H1 (cell line): ENCODE measurements at regions not wholly inside any gene's neighbourhood (a gene's known extent, or its start where the extent isn't known, plus 50 kb on each side); places are given as distances from the start of the nearest gene placed in this dataset.

ENCODE experiments used
- MAFK ChIP-seq: IDR thresholded peaks from 2 replicates; pipeline ENCODE4 v1.6.1; 2012; ENCODE audit warnings: low read depth, mild to moderate bottlenecking, improper control_type of control experiment, low read length
- SIN3A ChIP-seq, 2 experiments: IDR thresholded peaks in 1 of 2; conservative IDR thresholded peaks in 1 of 2; 2 replicates each; pipeline ENCODE4 v1.6.1; 2011 to 2012; ENCODE audit warnings: low read length in 2 of 2, improper control_type of control experiment in 1 of 2, low read depth in 1 of 2, mild to moderate bottlenecking in 1 of 2
- TF ChIP-seq, protein P1 (sequence below), 3 experiments: IDR thresholded peaks; 1 replicate in 2 of 3; 2 replicates in 1 of 3; pipeline versions ENCODE4 v1.5.1 to v1.6.1; 2011; ENCODE audit warnings: low read length in 3 of 3, mild to moderate bottlenecking in 3 of 3, inconsistent platforms in 2 of 3, low read depth in 1 of 3, moderate library complexity in 1 of 3; ENCODE audit not compliant: insufficient read depth in 1 of 3; ENCODE audit errors: control extremely low read depth in 1 of 3

- TF ChIP-seq, protein P1, sequence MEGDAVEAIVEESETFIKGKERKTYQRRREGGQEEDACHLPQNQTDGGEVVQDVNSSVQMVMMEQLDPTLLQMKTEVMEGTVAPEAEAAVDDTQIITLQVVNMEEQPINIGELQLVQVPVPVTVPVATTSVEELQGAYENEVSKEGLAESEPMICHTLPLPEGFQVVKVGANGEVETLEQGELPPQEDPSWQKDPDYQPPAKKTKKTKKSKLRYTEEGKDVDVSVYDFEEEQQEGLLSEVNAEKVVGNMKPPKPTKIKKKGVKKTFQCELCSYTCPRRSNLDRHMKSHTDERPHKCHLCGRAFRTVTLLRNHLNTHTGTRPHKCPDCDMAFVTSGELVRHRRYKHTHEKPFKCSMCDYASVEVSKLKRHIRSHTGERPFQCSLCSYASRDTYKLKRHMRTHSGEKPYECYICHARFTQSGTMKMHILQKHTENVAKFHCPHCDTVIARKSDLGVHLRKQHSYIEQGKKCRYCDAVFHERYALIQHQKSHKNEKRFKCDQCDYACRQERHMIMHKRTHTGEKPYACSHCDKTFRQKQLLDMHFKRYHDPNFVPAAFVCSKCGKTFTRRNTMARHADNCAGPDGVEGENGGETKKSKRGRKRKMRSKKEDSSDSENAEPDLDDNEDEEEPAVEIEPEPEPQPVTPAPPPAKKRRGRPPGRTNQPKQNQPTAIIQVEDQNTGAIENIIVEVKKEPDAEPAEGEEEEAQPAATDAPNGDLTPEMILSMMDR (IDR thresholded peaks at IDR 0.05; ENCODE audit: control extremely low read depth in 1 of 3, insufficient read depth in 1 of 3, low read depth in 1 of 3, low read length in 3 of 3): peak in 2 of 3 experiments; percentile 29 to 58; a peak in 2 of 4 replicates
- no peak for TF ChIP-seq SIN3A (conservative IDR thresholded peaks at IDR 0.05 in 1 of 2, IDR thresholded peaks at IDR 0.05 in 1 of 2; ENCODE audit: low read depth in 1 of 2, low read length in 2 of 2)
- TF ChIP-seq MAFK: peak; percentile 33; the same call in 1 of the 2 replicates
- TF ChIP-seq, all 59 proteins: peak for 4
Measured at GRCh38 chr19:27966390-27966816, 1246.5 kb downstream of the UQCRFS1 start (continued).
